NCI-H1092 (cell line): ENCODE measurements at regions not wholly inside any gene's neighbourhood (a gene's known extent, or its start where the extent isn't known, plus 50 kb on each side); places are given as distances from the start of the nearest gene placed in this dataset.
"Not testable (repeated sequence)": the region's sequence is repeated elsewhere in the genome, so short reads cannot be mapped to it uniquely, and the experiment has no call there.

Source experiments
- DNase-seq: peaks from one replicate; lab custom pipeline; 2025; lab: John Stamatoyannopoulos, UW

DNA sequence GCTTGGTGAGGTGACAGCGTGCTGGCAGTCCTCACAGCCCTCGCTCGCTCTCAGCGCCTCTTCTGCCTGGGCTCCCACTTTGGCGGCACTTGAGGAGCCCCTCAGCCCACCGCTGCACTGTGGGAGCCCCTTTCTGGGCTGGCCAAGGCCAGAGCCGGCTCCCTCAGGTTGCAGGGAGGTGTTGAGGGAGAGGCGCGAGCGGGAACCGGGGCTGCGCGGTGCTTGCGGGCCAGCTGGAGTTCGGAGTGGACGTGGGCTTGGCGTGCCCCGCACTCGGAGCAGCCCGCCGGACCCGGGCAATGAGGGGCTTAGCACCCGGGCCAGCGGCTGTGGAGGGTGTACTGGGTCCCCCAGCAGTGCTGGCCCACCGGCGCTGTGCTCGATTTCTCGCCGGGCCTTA, 134.2 kb upstream of the BASP1 start:
- DNase-seq: not testable (repeated sequence)

DNA sequence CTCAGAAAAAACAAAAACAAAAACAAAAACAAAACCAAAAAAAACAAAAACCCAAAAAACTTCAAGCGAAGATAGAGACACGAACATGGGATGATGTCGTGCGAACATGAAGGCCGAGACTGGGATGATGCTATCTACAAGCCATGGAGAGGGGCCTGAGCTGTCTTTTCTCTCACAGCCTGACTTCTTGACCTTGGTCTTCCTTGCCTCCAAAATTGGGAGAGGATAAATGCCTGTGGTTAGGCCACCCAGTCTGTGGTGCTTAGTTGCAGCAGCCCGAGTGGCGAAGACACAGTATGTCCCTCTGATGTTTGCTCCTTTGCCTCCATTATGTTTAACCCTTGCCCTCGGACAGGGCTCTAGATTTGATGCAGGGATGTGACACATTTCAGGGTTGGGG, 130.4 kb upstream of the BASP1 start:
- no peak for DNase-seq

DNA sequence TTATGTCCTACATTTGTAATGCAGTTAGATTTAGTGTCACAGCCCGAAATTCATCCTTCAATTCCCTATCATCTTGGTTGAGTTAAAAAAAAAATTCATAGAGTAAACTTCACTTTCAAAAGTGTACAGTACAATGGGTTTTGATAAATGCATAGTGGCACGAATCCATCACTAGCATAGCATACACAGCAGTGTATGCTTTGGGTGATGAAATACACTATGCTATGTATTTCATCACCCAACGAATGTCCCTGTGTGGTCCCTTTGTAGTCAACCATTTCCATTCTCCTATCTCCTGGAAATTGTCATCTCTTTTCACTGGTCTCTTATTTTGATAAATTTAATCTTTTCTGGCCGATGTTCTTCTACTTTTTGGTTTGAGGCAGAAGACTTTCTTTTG, 129.4 kb upstream of the BASP1 start:
- DNase-seq: no peak

DNA sequence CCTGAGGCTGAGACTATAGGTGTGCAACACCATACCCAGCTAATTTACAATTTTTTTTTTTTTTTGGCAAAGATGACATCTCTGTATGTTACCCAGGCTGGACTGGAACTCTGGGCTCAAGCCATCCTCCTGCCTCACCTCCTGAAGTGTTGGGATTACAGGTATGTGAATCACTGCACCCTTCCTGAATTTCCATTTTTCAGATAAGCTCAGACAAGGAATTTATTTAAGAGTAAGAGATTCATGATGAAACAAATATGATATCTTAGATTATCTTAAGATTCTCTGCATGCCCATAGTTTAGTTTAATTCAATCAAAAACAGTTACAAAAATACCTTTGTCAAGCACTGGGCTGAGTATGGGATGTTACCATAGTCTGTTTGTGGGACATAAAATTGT, 128.4 kb upstream of the BASP1 start:
- no peak for DNase-seq

DNA sequence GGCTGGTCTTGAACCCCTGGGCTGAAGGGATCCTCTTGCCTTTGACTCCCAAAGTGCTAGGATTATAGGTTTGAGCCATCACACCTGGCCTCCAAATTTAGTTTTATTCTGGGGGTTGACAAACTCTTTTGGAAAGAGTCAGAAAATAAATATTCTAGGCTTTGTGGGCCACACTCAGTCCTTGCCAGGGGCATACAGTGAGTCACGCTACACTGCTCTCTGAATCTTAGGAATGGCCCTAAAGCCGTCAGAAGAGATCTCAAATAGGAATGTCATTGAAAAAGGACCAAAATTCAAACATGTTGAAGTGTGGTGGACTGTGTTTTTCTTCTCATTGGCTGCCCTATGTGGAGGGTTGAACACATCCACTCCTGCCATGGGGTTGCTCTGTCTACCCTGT, 127.7 kb upstream of the BASP1 start:
- DNase-seq: no peak

DNA sequence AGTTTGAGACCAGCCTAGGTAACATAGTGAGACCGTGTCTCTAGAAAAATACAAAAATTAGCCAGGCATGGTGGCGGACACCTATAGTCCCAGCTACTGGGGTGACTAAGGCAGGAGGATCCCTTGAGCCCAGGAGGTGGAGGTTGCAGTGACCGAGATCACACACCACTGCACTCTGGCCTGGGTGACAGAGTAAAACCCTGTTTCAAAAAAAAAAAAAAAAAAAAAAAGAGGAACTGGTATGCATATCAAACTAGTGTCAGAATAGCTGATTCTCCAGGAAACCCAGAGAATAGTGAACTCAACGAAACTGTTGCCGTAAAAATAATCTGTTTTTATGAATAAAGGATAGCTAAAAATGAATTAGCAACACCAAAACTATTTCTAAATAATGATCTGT, 126.6 kb upstream of the BASP1 start:
- no peak for DNase-seq

DNA sequence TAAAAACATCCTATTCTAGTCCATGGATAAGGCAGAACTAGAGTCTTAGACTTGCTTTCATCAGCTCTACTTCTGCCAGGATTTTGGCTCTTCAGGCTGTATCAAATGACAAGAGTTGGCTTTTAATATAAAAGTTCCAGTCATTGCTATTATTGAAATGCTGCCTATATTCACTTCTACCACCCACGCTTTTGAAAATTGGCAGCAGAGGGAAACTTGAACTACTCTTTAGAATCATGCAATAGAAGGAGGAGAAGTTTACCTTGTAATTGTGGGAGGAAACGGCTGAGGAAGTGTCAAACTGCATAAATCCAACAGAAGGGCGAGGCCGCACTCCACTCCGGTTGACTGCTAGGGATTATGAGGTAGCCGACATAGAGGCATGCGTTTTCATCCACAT, 122.6 kb upstream of the BASP1 start:
- no peak for DNase-seq

DNA sequence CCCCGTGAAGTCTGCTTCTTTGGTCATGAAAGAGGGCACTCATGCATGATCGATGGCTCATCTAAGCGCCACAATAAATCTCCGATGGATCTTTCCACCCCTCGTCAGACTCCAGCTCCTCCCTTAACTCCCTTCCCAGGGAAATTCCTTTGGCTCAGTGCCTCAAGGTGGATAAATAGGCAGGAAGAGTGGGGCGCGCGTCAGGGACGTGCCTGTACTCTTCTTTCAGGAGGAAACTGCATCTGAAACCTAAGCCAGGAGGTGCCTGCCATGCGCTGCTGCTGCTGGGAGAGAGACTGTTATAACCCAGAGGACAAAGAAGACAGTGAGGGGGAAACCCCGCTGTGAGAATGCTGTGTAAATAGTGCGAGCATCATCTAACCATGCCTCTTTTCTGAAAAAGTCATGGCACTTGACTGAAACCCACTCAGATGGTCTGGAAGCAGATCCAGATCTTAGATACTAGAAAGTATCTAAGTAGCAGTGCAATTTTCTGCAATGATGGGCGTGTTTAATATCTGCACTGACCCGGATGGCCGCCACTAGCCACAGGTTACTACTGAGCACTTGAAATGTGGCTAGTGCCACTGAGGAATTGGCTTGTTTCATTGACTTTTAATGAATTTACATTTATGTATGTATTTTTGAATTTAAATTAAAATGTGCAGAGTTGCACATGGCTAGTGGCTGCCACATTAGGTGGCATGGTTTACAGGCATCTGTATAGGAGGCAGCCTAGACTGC, 120.3 kb upstream of the BASP1 start:
- DNase-seq: peak; percentile 71

DNA sequence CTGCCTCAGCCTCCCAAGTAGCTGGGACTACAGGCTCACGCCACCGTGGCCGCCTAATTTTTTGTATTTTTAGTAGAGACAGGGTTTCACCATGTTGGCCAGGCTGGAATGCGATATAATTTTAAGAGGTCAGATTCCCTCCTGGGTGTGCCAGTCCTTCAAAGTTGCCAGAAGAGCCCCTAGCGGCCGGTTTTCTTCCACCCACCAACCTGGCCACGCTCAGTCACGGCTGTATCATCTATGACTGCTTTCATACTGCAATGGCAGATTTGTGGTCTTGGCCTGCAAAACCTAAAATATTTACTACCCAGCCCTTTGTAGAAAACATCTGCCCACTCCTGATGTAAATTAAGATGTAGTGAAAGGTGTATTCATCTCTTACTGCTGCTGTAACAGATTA, 117.5 kb upstream of the BASP1 start:
- DNase-seq: no peak

DNA sequence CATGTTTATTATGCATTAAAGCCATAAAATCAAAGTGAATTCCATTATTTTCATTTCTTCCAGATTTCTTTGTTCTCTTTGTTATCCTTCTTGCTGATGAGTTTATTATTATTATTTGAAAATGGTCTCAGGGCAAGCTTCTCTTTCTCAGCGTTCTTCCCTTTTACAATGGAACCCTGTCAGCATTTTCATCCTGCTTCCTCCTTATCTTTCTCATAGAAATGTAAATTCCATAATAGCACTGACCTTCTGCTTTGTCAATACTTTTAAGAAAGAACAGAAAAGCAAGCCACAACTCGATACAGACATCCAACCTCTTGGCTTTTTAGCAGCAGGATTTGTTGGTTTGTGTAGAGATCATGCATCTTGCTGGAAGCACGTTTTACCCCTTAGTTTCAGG, 114.0 kb upstream of the BASP1 start:
- DNase-seq: no peak

DNA sequence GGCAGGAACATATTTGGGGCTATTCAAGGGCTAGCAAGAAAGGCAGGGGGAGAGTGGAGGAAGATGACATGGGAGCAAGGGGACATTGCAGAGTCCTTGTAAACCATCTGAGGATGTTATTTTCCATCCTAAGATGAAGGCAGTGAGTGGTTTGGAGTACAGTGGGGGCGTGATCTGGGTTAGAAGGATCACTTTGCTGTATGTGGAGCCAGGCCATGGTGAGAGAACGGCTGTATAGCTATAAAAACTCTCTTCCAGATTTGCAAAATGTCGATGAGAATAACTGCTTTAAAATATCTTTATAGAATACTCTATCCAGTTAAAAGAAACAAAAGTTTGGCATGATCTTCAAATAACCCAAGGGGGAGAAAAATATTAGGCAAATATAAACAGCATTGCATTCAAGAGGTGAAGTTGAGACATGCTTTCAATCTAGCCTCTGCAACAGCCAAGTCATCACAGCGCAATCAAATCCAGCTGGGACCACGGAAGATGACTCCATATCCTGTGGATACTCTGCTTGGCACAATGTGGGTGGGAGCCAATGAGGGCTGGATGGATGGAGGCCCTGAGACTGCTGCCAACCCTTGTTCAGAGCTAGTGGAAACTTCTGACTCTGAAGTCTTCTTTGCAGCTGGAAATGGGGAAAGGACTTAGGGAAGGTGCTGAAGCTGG, 111.5 kb upstream of the BASP1 start:
- no peak for DNase-seq

DNA sequence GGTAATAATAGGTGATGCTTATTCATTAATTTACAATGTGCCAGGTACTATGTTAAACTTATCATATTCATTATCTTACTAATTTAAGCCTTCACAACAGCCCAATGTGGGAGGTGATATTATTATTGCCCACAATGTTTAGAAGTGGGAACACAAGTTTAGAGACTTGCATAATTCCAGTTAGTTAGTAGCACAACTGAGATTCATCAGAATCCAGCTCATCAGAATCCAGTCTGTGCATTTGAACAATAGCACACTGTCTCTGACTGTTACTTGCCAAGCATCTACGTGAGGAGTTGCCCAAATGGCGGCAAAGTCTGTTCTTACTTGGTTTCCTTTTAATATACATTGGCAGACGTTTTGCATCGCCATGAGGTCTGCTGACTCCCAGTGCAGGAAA, 110.9 kb upstream of the BASP1 start:
- no peak for DNase-seq

DNA sequence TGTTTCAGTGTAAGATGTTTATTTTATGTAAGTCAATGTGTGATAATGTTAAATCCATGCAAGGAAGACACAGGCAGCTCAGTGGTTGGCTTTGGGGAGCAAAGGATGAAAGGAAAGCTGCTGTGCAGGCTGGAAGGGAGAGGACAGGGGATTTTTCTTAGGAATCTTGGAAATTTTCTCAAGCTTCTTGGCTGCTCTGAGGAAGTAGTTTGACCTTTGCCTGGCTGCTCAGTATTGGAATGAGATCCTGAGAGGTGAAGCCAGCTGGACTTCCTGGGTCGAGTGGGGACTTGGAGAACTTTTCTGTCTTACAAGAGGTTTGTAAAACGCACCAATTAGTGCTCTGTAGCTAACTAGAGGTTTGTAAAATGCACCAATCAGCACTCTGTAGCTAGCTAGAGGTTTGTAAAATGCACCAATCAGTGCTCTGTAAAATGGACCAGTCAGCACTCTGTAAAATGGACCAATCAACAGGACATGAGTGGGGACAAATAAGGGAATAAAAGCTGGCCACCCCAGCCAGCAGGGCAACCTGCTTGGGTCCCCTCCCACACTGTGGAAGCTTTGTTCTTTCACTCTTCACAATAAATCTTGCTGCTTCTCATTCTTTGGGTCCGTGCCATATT, 105.2 kb upstream of the BASP1 start:
- DNase-seq: not testable (repeated sequence)

DNA sequence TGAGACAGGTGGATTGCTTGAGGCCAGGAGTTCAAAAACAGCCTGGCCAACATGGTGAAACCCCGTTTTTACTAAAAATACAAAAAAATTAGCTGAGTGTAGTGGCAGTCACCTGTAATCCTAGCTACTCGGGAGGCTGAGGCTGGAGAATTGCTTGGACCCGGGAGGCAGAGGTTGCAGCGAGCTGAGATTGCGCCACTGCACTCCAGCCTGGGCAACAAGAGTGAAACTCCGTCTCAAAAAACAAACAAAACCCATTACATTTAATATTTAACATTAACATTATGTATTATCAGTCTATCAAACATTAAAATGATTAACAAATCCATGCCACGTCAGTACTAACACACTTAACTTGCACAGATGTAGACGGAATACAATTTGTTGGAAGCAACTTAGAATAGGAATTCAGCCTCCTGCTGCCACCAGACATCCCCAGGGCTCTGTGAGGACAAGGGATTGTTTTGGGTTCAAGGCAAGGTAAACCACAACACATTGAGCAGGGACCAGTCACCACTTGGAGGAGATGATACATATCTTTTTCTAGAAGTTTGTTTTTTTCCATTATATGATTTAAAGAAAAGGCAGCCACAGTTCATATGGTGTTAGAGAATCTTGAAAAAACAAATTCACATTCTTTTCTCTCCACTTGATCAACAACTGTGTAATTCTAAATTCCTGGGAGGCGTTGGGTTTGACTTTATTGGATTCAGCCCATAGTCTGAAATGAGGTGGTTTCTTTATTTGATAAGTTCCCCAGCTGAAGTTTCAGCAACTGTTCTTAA, 104.1 kb upstream of the BASP1 start:
- DNase-seq: no peak

DNA sequence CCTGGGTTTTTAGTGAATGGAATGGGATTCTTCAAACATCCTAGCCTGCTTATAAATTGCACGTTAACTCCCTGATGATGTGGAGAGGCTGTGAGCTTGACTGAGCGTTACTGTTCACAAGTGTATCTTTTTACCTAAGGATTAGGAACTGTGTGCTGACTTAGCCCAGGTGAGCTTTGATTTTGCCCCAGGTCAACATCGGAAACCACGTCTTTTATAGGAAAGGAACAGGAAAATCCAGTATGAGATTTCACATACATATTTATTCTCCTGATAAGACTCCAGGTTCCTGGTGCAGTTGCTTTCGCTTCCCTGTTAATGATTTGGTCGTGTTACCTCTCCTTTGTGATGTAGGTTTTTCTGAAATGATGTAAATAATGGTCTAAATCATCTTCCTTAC, 103.2 kb upstream of the BASP1 start:
- no peak for DNase-seq

DNA sequence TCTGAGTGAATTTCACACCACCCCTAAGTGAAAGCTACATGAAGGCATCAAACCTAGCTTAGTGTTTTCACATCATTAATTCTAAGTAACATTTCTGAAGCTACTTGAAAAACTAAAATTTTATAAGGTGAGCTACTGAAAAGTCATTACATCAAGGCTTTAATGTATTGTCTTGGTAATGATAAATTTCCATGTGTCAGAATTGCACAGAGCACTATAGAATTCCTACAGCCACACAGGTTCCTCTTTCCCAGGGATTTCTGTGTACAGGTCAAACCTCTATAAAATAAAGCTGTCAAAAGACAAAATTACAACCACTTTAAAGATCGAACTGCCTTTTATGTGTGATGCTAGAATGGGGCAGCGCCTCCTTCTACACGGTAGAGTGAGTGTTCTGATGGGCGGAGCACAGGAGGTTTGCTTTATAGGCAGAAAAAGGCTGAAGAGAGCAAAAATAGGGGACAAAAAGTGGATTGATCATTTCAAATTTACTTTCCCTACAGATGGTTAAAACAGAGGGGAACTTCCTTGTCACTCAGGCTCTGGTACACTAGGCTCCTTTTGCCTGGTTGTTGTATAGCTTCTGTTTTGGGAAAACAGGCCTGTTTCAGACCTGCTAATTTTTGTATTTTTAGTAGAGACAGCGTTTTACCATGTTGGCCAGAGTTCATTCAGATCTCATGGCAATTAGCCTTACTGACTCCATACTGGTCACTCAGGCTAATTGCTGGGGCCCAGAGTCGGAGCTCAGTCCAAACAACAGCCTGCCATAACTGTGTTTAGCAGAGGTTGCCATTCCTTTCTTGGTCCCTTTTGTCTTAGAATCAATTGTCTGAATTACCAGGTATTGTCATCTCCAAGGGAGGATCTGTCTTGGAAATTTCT, 102.5 kb upstream of the BASP1 start:
- no peak for DNase-seq

DNA sequence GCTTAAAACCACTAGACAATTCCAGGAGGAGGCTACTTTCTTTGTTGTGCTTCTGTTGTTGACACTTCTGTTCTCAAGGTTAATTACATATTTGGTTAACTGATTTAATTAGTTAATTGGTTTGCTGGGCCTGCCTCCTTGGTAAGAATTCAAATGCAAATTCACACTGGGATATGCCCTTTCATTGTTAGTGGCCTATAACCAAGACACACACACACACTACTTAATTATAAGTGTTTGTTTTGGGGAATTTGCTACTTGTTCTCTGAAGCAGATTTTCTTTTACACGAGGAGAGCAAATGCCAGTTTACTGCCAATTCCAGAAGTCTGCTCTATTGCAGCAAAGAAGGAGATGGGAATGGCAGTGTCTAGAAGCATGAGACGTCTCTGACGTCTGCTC, 101.6 kb upstream of the BASP1 start:
- DNase-seq: no peak

DNA sequence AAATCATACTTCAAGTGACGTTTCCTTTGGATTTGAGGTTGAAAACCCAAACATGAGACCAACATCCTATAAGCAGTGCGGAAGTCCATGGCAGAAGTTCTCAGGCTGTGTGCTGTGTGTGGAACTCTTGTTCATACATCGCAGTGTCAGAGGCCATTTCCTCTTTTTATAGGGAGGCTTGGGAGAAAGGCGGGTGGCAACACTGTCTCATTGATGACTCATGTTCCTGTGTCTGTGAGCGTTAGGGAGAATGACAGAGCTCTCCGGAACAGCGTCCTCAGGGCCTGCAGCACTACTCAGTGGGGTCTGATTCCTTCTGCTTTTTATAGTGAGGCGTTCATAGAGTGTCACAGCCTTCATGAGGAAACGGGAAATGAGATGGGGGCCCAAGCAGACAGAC, 98.8 kb upstream of the BASP1 start:
- DNase-seq: no peak

DNA sequence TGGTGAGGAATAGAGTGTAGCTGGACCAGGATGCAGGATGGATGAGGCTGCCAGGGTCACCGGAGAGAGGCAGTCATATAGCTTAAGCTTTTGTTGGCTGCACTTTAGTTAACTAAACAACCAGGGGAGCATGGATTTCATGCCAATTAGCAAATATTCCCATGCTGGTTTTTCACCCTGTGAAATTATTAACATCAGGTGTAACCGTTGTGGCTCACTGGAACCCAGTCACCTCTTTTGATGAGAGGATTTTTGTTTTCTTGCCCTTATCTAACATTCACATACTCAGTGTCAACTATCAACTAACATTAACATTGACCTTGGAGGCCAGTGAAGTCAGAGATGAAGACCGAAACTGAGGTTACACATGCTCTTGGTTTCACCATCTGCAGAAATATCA, 97.2 kb upstream of the BASP1 start:
- DNase-seq: no peak

DNA sequence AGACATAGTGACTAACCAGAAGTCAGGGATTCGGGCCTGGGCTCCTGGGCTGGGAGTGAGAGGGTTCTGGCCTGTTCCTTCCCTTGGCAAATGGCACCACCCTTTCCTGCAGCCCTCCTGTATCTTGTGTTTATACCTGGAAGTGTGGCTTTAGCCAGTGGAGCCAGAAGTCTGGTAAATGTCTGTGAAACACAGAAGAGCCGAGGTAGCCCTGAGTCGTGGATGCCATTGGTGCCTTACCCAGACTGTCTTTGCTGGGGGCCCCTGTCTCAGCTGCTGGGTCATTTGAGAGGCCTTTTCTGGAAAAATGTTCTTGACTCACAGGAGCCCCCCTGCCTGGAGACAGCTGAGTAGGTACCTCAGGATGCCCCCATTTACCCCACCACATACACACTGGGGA, 95.7 kb upstream of the BASP1 start:
- no peak for DNase-seq

DNA sequence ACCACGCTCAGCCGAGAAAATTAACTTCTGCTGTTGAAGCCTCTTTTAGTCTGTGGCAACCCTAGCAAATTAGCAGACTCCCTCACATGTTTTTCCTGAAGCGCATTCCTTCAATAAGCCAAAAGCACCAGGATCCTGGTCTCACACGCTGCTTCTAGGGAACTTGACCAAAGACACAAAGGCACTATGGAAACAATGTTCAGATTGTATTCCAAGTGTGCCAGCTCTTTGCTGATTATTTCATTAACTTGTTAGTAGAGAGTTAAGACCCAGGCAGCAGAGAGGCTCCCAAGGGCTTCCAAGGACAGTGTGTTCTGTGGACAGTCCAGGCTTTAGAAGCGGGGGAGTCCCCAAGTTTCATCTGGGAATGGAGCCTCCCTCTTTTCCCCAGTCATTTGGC, 94.4 kb upstream of the BASP1 start:
- no peak for DNase-seq

DNA sequence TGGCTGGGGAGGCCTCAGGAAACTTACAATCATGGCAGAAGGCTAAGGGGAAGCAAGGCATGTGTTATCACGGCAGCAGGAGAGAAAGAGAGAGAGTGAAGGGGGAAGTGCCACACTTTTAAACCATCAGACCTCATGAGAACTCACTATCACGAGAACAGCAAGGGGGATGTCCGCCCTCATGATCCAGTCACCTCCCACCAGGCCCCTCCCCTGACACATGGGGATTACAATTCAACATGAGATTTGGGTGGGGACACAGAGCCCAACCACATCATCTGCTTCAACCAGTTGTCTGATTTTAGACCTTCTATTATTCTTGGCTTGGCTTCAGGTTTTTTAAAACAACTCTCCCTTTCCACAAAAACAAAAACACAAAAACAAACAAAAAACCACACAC, 93.7 kb upstream of the BASP1 start:
- DNase-seq: not testable (repeated sequence)
